CMK (cell line): ENCODE measurements at regions not wholly inside any gene's neighbourhood (a gene's known extent, or its start where the extent isn't known, plus 50 kb on each side); places are given as distances from the start of the nearest gene placed in this dataset.

Source experiments
- DNase-seq: peaks from one replicate; pipeline ENCODE4 v3.0.0-alpha.2; 2010; ENCODE audit warnings: low read depth

- no peak for DNase-seq
Observed at GRCh38 chr1:244220410-244220809, 169.3 kb downstream of the ZBTB18 start.

GRCh38 chr1:244221991-244222390, 170.9 kb downstream of the ZBTB18 start:
- DNase-seq = no peak

- DNase-seq = peak; percentile 26
Observed at GRCh38 chr1:244224487-244225430, 173.7 kb downstream of the ZBTB18 start.

- DNase-seq = no peak
Observed at GRCh38 chr1:244226435-244226834, 175.4 kb downstream of the ZBTB18 start.

- DNase-seq = no peak
Observed at GRCh38 chr1:244230470-244230869, 179.4 kb downstream of the ZBTB18 start.

GRCh38 chr1:244231193-244231571, 180.1 kb downstream of the ZBTB18 start:
- no peak for DNase-seq

- DNase-seq = no peak
Observed at GRCh38 chr1:244231572-244232315, 180.7 kb downstream of the ZBTB18 start.

- no peak for DNase-seq
Observed at GRCh38 chr1:244234009-244234643, 183.0 kb downstream of the ZBTB18 start.

- no peak for DNase-seq
Observed at GRCh38 chr1:244235157-244235556, 184.1 kb downstream of the ZBTB18 start.

GRCh38 chr1:244236101-244236500, 185.0 kb downstream of the ZBTB18 start:
- no peak for DNase-seq

GRCh38 chr1:244236721-244237120, 185.6 kb downstream of the ZBTB18 start:
- DNase-seq = no peak

GRCh38 chr1:244237445-244237844, 186.4 kb downstream of the ZBTB18 start:
- DNase-seq = no peak

GRCh38 chr1:244239261-244239770, 188.2 kb downstream of the ZBTB18 start:
- no peak for DNase-seq

- DNase-seq = no peak
Observed at GRCh38 chr1:244241438-244241837, 190.4 kb downstream of the ZBTB18 start.

- DNase-seq = no peak
Observed at GRCh38 chr1:244242446-244242845, 191.4 kb downstream of the ZBTB18 start.

GRCh38 chr1:244246334-244246733, 195.3 kb downstream of the ZBTB18 start:
- no peak for DNase-seq

- DNase-seq = no peak
Observed at GRCh38 chr1:244248426-244248825, 197.3 kb downstream of the ZBTB18 start.

- DNase-seq = no peak
Observed at GRCh38 chr1:244252211-244252610, 199.5 kb downstream of the ADSS2 start.

GRCh38 chr1:244254467-244254866, 197.2 kb downstream of the ADSS2 start:
- DNase-seq = peak; percentile 56

- no peak for DNase-seq
Observed at GRCh38 chr1:244255426-244255965, 196.2 kb downstream of the ADSS2 start.

- no peak for DNase-seq
Observed at GRCh38 chr1:244256086-244256676, 195.5 kb downstream of the ADSS2 start.

- DNase-seq = no peak
Observed at GRCh38 chr1:244264163-244264562, 187.5 kb downstream of the ADSS2 start.
